H1 (cell line): ENCODE measurements at regions not wholly inside any gene's neighbourhood (a gene's known extent, or its start where the extent isn't known, plus 50 kb on each side); places are given as distances from the start of the nearest gene placed in this dataset.

Experiments used
- CBX5 ChIP-seq: fragments of 300-800, 300-1000 bp; sonication (generic); IDR thresholded peaks from 2 replicates; pipeline ENCODE4 v1.7.1; 2016; ENCODE audit warnings: antibody characterized with exemption, low read length, low read depth
- E2F6 ChIP-seq: IDR thresholded peaks from 2 replicates; pipeline ENCODE4 v1.6.1; 2012; ENCODE audit warnings: inconsistent platforms
- MAFK ChIP-seq: IDR thresholded peaks from 2 replicates; pipeline ENCODE4 v1.6.1; 2012; ENCODE audit warnings: low read depth, mild to moderate bottlenecking, improper control_type of control experiment, low read length
- PHF8 ChIP-seq: fragments of 200-600 bp; sonication (generic); conservative IDR thresholded peaks from 2 replicates; pipeline ENCODE4 v1.7.1; 2012; ENCODE audit warnings: low read depth, mild to moderate bottlenecking, inconsistent platforms, low read length, moderate library complexity
- RAD21 ChIP-seq, 2 experiments: IDR thresholded peaks in 1 of 2; conservative IDR thresholded peaks in 1 of 2; 2 replicates each; pipeline ENCODE4 v1.6.1; 2011; ENCODE audit warnings: low read depth in 2 of 2, low read length in 2 of 2, improper control_type of control experiment in 1 of 2, inconsistent platforms in 1 of 2, mild to moderate bottlenecking in 1 of 2, moderate library complexity in 1 of 2
- RBBP5 ChIP-seq: IDR thresholded peaks from 2 replicates; pipeline ENCODE4 v1.7.1; 2012; ENCODE audit warnings: low read depth, mild to moderate bottlenecking, inconsistent platforms, low read length, moderate library complexity, borderline replicate concordance
- TAF7 ChIP-seq: optimal IDR thresholded peaks from 2 replicates; pipeline ENCODE3; 2011; ENCODE audit warnings: low read depth, mild to moderate bottlenecking, inconsistent platforms, low read length, moderate library complexity, borderline replicate concordance
- TBP ChIP-seq: IDR thresholded peaks from 2 replicates; pipeline ENCODE4 v1.6.1; 2011; ENCODE audit warnings: low read depth, low read length, improper control_type of control experiment

- TF ChIP-seq RAD21 (IDR thresholded peaks at IDR 0.05 in 1 of 2, conservative IDR thresholded peaks at IDR 0.05 in 1 of 2; ENCODE audit: low read depth in 2 of 2, low read length in 2 of 2): no peak
- no peak for TF ChIP-seq TAF7
- TF ChIP-seq CBX5: no peak
- TF ChIP-seq PHF8: no peak
- no peak for TF ChIP-seq RBBP5
- TF ChIP-seq MAFK: no peak
- no peak for TF ChIP-seq TBP
- no peak for TF ChIP-seq E2F6
Observed at GRCh38 chr10:62911210-62911963, 95.2 kb upstream of the EGR2 start (continued).
